HepG2 (cell line): ENCODE measurements at regions not wholly inside any gene's neighbourhood (a gene's known extent, or its start where the extent isn't known, plus 50 kb on each side); places are given as distances from the start of the nearest gene placed in this dataset.
A peak's percentile ranks its signal among the peaks of the same experiment; 100 is the strongest.

Experiments used
- CC2D1A ChIP-seq: sonication (generic); formaldehyde crosslinking; IDR thresholded peaks from 2 replicates; pipeline ENCODE4 v1.8.1; 2023; ENCODE audit warnings: mild to moderate bottlenecking, missing genetic modification reagents
- HBP1 ChIP-seq: IDR thresholded peaks from 2 replicates; pipeline ENCODE4 v1.6.1; 2016; ENCODE audit warnings: low read depth, control low read depth
- IKZF4 ChIP-seq: sonication (generic); formaldehyde crosslinking; IDR thresholded peaks from 2 replicates; pipeline ENCODE4 v1.5.1; 2020; ENCODE audit warnings: borderline replicate concordance, mild to moderate bottlenecking, low read depth, missing genetic modification reagents; ENCODE audit errors: not compliant biosample characterization
- SOX5 ChIP-seq: IDR thresholded peaks from 2 replicates; pipeline ENCODE4 v1.6.1; 2016; ENCODE audit warnings: borderline replicate concordance
- SP5 ChIP-seq: IDR thresholded peaks from 2 replicates; pipeline ENCODE4 v1.6.1; 2016; ENCODE audit warnings: low read depth, borderline replicate concordance
- ZFP37 ChIP-seq: sonication (generic); formaldehyde crosslinking; IDR thresholded peaks from 2 replicates; pipeline ENCODE4 v1.4.0; 2020; ENCODE audit warnings: missing genetic modification reagents, borderline replicate concordance
- ZNF407 ChIP-seq: sonication (generic); formaldehyde crosslinking; IDR thresholded peaks from one replicate; pipeline ENCODE4 v1.5.1; 2020; ENCODE audit warnings: mild to moderate bottlenecking, missing genetic modification reagents; ENCODE audit errors: not compliant biosample characterization
- ZNF609 ChIP-seq: sonication (generic); formaldehyde crosslinking; IDR thresholded peaks from 2 replicates; pipeline ENCODE4 v1.4.0; 2020; ENCODE audit warnings: mild to moderate bottlenecking, missing genetic modification reagents, borderline replicate concordance
- ZNF660 ChIP-seq: sonication (generic); formaldehyde crosslinking; IDR thresholded peaks from 2 replicates; pipeline ENCODE4 v1.5.1; 2020; ENCODE audit warnings: mild to moderate bottlenecking, low read depth, missing genetic modification reagents, borderline replicate concordance

GRCh38 chr21:14877581-14878228 is 187.1 kb downstream of the NRIP1 start (continued):
- TF ChIP-seq ZNF407 (CRISPR knock-in tag) (no peak), ZNF609 (peak; percentile 64; the same call in 1 of the 2 replicates), SOX5 (CRISPR knock-in tag) (peak; percentile 78), ZFP37 (CRISPR knock-in tag) (no peak), ZNF660 (CRISPR knock-in tag) (no peak), SP5 (CRISPR knock-in tag) (peak; percentile 66; the same call in 1 of the 2 replicates), CC2D1A (no peak), IKZF4 (CRISPR knock-in tag) (no peak), HBP1 (CRISPR knock-in tag) (no peak)
